ENCODE measurements at regions not wholly inside any gene's neighbourhood (a gene's known extent, or its start where the extent isn't known, plus 50 kb on each side); places are given as distances from the start of the nearest gene placed in this dataset.

DNA sequence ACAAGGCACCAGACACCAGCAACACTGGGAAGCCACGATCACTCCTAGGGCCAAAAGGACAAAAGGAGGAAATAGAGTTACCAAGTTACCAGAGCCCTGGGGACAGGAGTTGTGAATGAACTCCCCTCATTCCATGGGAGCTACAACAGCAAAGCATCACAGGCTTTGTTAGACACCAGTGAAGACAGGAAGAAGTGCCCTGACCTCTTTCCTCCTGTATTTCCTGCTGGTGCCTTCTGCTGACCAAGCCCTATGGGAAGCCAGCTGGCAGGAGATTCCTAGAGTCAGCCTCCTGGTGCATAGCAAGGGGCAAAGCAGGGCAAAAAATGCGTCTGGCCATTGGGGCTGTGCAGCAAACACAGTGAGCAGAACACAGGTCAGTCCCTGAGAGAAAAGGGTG is 374.7 kb downstream of the ZSWIM6 start:
- H3K4me3 ChIP-seq (ENCODE audit: low read depth, low read length), result no peak overlapping the region
- no peak for DNase-seq (ENCODE audit: low read depth)
- TF ChIP-seq, protein P1, sequence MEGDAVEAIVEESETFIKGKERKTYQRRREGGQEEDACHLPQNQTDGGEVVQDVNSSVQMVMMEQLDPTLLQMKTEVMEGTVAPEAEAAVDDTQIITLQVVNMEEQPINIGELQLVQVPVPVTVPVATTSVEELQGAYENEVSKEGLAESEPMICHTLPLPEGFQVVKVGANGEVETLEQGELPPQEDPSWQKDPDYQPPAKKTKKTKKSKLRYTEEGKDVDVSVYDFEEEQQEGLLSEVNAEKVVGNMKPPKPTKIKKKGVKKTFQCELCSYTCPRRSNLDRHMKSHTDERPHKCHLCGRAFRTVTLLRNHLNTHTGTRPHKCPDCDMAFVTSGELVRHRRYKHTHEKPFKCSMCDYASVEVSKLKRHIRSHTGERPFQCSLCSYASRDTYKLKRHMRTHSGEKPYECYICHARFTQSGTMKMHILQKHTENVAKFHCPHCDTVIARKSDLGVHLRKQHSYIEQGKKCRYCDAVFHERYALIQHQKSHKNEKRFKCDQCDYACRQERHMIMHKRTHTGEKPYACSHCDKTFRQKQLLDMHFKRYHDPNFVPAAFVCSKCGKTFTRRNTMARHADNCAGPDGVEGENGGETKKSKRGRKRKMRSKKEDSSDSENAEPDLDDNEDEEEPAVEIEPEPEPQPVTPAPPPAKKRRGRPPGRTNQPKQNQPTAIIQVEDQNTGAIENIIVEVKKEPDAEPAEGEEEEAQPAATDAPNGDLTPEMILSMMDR (IDR thresholded peaks at IDR 0.05; ENCODE audit: insufficient read depth, low read length), result no peak

DNA sequence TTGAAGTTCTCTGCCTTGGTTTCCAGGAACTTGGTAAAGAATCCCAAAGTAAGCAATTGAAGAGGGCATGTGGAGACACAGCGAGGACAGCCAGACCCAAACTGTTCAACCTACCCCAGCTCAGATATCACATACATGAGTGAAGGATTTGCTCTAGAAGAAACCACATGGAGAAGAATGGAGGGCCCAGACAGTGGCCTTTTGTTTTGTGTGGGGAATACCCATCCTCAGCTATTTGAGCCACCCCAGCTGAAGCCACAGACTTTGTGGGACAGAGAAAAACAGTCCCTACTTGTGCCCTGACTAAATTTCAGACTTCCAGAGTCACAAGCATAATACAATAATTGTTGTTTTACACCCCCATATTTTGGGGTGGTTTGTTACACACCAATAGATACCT is 387.1 kb downstream of the ZSWIM6 start:
- TF ChIP-seq, protein P1 (IDR thresholded peaks at IDR 0.05; ENCODE audit: insufficient read depth, low read length), result no peak
- no peak for DNase-seq (ENCODE audit: low read depth)
- no peak overlapping the region for H3K4me3 ChIP-seq (ENCODE audit: low read depth, low read length)

DNA sequence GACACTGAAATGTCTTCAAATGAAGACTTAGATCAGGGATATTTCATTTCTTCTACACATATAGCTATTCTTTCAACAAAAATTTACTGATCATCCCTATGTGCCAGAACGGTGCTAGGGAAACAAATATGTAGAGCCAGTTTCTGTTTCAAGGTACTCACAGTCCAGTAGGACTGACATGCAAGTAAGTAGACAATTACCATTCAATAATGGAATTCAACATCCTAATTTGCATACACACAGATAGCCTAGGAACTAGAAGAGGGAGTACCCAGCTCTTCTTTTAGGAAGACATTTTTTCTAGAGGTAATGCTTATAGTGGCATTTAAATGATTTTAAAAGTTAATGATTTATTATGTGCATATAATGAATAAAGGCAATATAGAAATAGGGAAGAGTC is 388.8 kb downstream of the ZSWIM6 start:
- TF ChIP-seq, protein P1 (IDR thresholded peaks at IDR 0.05; ENCODE audit: insufficient read depth, low read length), result no peak
- no peak for DNase-seq (ENCODE audit: low read depth)
- H3K4me3 ChIP-seq (ENCODE audit: low read depth, low read length), result no peak overlapping the region

DNA sequence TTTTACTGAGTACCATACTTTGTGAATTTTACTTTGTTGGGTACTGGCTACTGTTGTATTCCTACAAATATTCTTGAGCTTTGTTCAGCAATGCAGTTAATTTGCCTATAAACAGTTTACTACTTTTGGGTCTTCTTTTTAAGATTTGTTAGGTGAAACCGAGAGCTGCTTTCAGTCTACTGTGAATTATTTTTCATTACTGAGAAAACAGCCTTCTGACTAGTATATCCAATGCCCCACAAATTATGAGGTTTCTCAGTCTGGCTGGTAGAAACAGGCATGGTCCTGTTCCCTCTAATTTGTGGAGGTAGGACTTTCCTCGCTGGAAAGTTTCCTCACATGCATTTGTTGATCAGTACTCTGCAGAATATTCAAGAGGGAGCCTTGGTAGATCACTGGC is 392.0 kb downstream of the ZSWIM6 start:
- TF ChIP-seq, protein P1 (IDR thresholded peaks at IDR 0.05; ENCODE audit: insufficient read depth, low read length), result no peak
- DNase-seq (ENCODE audit: low read depth), result no peak
- H3K4me3 ChIP-seq (ENCODE audit: low read depth, low read length), result no peak overlapping the region

DNA sequence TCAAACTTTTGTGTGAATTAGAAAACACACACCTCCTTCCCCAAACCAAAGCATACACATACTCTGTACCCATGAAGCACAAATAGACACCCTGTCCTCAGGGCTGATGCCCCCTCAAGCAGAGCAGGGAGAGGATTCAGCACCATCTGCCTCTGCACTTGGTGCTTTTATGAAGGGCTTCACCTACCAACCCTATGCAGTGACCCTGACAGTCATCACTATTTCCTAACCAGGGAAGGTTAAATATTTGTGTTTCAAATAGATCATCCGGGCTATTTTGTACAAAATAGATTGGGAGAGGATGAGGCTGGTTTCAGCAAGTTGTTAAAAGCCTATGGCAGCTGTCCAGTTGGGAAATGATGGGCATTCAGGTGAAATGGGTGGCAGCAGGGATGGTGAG is 396.2 kb downstream of the ZSWIM6 start:
- H3K4me3 ChIP-seq (ENCODE audit: low read depth, low read length), result no peak overlapping the region
- DNase-seq (ENCODE audit: low read depth), result no peak
- TF ChIP-seq, protein P1 (IDR thresholded peaks at IDR 0.05; ENCODE audit: insufficient read depth, low read length), result no peak

DNA sequence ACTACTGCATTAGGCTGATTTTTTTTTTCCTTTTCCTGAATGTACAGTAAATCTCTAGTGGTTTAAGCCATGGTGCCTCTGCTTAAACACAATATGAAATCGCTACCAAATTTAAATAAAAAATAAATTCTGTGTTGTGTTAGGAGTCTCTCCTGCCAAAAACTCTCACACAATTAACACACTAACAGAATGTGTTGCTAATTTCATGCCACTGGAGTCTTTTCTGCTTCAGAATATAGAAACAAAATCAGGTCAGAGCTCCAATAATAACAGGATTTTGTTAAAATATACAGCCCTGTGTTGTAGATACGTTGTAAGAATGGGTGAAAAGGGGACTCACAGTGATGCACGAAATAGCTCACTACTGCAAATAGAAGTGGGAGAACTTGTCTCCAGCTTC is 398.8 kb downstream of the ZSWIM6 start:
- no peak for DNase-seq (ENCODE audit: low read depth)
- no peak overlapping the region for H3K4me3 ChIP-seq (ENCODE audit: low read depth, low read length)
- TF ChIP-seq, protein P1 (IDR thresholded peaks at IDR 0.05; ENCODE audit: insufficient read depth, low read length), result no peak

DNA sequence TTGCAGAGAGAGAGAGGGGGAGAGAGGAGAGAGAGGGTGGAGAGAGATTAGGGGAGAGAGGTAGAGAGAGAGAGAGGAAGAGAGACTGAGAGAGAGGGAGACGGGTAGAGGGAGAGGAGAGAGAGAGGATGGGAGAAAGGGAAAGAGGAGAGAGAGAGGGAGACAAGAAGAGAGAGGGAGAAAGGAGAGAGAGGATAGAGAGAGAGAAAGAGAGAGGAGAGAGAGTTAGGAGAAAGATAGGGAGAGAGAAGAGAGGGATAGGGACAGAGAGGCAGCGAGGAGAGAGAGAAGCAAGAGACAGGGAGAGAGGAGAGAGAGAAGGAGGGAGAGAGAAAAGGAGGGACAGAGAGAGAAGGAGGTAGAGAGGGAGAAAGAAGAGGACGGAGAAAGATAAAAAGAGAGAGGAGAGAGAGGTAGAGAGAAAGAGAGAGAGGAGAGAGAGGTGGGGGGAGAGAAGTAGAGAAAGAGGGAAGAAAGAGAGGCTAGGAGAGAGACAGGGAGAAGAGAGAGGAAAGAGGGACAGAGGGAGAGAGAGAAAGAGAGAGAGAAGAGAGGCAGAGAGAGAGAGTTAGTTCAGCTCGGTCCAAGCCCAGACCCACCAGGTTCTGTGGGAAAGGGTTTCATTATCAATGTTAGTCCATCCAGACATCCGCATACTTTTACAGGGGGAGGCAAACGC is 399.3 kb downstream of the ZSWIM6 start:
- TF ChIP-seq, protein P1 (IDR thresholded peaks at IDR 0.05; ENCODE audit: insufficient read depth, low read length), result no peak
- no peak overlapping the region for H3K4me3 ChIP-seq (ENCODE audit: low read depth, low read length)
- no peak for DNase-seq (ENCODE audit: low read depth)

Data from fibroblast of the aortic adventitia (primary cell).